NB4 (cell line): ENCODE measurements at regions not wholly inside any gene's neighbourhood (a gene's known extent, or its start where the extent isn't known, plus 50 kb on each side); places are given as distances from the start of the nearest gene placed in this dataset.

Source experiments
- CTCF ChIP-seq: IDR thresholded peaks from one replicate; pipeline ENCODE4 v1.5.1; 2012; ENCODE audit warnings: low read depth, low read length
- MAX ChIP-seq: IDR thresholded peaks from 2 replicates; pipeline ENCODE4 v1.6.1; 2011; ENCODE audit warnings: low read depth, low read length
- MYC ChIP-seq: IDR thresholded peaks from 2 replicates; pipeline ENCODE4 v1.6.1; 2011; ENCODE audit warnings: low read depth, low read length
- POLR2A ChIP-seq: IDR thresholded peaks from 2 replicates; pipeline ENCODE4 v1.6.1; 2011; ENCODE audit warnings: mild to moderate bottlenecking; ENCODE audit not compliant: insufficient read length; ENCODE audit errors: extremely low read depth

GRCh38 chr20:60102665-60103210 is 144.5 kb downstream of the CDH26 start:
- TF ChIP-seq CTCF = no peak
- no peak for TF ChIP-seq MAX
- no peak for TF ChIP-seq POLR2A
- TF ChIP-seq MYC = no peak
